GM21737 (cell line): ENCODE measurements at regions not wholly inside any gene's neighbourhood (a gene's known extent, or its start where the extent isn't known, plus 50 kb on each side); places are given as distances from the start of the nearest gene placed in this dataset.

Experiments
- ATAC-seq: cut with Tn5 transposase; IDR thresholded peaks from one replicate; pipeline ENCODE4 v1.9.1; 2021; ENCODE audit warnings: mild to moderate bottlenecking, moderate library complexity; ENCODE audit not compliant: unreplicated experiment

DNA sequence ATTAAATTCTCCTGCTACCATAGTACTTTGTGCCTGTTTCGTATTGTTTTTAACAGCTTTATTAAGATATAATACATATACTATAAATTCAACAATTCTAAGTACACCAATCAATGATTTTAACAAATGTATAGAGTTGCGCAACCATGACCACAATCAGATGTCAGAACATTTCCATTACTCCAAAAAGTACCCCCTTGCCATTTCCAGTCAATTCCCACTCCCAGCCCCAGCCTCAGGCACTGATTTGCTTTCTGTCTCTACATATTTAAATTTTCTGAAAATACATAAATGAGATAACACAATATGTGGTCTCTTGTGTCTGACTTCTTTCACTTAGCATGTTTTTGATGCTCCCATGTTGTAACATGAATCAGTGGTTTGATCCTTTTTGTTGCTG lies 193.9 kb downstream of the FIGN start:
- ATAC-seq, result no peak

DNA sequence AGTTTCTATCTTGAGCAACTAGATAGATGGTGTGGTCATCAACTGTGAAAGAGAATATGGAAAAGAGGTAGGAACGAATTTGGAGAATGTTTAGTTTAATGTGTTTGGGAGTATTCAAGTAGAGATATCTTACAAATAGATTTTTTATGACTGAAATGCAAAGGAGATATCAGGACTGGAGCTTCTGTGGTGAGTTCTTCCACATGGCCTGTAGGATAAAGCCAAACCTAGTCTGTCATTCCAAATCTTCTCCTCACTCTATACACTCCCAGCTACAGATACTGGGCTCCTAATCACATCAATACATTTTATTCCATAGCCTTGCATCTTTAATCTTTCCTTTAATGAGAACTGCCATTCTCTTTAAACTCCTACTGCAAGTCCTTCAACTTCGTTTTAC lies 194.3 kb downstream of the FIGN start:
- ATAC-seq, result no peak

DNA sequence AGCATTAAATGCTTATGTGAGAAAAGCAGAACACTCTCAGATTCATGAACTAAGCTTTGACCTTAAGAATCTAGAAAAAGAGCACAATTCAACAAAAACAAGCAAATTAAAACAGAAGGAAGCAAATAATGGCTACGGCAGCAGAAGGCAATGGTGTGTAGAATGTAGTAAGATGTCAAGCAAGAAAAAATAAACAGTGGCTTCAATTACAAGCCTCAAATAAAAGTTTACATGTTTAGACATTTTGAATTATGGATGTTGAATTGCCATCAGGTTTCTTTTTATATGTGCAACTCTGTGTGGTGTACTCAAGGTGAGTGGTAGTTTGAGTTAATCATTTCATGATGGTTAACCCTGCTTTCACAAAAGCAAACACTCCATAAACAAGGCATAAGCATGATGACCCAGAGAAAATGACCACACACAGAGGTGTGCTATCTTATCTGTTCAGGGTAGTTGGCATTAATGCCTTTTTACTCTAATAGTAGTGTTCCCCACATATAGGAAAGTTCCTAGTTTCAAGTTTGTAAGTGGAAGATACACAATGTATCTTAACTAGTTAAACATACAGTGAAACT lies 207.1 kb downstream of the FIGN start:
- no peak for ATAC-seq

DNA sequence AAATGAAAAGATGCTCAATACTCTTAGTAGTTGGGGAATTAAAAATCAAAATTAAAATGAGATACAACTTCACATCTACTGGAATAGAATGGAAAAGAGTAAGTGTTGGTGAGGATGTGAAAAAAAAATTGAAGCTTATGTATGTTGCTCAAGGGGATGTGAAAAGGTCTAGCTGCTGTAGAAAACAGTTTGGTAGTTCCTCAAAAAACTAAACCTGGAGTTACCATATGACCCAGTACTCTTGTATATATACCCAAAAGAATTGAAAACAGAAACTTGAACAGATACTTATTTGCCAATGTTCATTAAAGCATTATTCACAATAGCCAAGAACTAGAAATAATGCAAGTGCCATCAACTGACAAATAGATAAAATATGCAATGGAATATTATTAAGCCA lies 208.4 kb downstream of the FIGN start:
- ATAC-seq, result no peak

DNA sequence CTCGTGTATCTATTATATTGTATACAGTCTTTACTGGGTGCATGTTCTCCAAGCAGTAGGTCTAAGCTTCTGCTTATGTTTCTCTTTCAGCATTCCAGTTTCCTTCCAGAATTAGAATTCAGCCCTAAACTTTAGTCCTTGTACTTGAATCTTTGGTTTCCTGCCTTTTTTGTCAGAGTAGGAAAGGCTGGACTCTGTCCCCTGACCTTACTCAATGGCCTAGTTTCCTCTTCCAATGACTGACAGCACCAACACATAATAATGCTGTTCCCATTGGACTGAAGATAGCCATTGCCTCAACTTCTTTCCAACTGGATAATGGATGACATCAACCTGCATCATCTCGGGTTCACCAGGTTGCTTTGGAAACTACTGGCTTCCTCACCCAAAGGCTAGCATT lies 217.0 kb downstream of the FIGN start:
- ATAC-seq, result no peak

DNA sequence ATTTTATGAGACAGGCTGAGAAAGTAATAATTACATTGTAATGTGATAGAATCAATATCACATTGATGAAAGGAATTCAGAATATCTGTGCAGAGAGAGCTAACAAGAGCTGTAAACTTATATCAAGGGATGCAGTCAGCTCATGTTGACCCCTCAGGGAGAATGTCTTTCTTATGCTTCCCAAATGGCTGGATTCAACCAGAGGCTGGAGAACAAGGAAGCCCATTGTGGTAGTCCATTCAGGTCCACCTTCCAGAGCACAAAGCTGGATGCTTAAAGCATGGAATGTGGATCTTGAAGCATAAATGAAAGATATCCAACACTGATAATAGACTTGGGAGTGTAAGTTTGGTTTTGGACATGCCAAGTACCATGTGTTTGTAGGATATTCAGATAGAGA lies 220.0 kb downstream of the FIGN start:
- ATAC-seq, result no peak

DNA sequence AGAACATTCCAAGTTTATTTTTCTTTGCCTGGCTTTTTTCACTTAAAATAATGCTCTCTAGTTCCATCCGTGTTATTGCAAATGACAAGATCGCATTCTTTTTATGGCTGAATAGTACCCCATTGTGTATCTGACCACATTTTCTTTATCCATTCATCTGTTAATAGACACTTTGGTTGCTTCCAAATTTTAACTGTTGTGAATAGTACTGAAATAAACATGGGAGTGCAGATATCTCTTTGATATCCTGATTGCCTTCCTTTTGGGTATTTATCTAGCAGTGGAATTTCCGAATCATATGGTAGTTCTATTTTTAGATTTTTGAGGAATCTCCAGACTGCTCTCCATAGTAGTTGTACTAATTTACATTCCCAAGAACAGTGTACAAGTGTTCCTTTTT lies 230.5 kb downstream of the FIGN start:
- ATAC-seq, result no peak

DNA sequence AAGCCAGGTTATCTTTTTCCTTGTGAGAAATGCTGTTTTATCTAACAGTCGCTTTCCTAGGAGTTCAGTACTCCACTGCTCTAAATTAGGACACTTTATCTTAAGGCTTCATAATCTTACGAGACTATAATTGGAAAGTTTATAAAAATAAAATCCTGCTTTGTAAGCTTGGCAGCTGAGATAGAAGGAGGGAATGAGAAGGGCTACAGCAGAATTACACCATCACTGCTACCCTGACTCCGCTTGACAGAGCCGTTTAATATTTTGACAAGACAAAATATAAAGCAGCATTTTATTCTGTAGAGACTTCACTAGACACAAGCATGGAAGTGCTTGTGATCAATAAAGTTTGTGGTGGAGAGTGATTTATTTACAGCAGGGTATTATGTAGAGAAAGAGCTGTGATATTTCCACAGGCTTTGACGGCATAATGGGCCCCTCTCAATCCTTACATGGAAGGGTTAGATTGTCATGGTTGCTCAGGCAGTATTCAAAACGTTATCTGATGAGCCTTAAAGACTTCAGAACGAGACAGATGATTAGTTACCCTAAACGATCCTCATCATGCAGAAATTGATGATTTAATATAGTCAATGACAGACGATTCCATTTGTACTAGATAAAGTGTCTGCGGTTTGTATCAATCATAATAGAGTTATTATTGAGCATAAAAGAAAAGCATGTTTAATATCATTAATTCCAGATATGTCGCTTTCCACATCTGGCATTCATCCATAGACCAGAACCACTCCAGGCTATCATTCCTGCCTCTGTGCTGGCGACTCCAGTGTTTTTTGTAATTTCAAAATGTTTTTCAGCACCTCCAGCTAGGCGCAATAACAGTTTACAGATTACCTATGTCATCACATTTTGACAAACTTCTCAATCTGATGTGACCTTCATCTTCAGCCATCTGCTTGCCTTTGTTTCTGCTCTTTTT lies 242.2 kb downstream of the FIGN start:
- ATAC-seq, result no peak

DNA sequence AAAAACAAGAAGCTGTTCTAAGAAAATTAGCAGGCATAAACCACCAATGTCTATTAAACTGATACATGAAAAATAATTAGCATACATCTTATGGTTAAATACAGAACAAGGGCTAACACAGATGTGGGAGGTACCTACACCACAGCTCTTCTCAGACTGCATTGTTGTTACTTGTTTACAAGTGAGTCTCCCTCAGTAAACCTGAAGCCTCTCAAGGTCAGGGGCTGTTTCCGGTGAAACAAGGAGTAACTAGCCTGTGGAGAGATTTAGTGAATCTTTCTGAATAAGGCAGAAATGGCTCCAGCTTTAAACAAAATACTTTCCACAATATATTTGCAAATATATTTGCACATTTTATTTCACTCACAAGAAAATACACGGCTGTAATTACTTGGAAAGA lies 244.0 kb downstream of the FIGN start:
- no peak for ATAC-seq

DNA sequence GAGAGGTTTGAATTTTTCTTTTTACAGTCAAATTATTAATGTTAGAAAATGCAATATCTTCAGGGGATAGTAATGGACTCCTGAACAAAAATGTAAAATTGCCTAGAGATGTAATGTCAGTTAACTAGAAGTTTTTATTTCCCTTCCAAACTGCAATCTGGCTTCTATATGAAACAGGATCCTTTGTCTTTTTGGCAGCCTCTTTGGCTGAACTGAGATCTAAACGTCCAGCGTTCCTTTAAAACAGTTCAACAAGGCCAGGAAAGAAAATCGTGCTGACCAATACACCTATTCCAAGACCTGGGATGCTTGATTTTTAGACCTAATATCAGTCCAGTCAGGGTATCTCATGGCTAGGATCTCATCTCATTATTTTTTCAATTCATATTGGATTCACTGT lies 245.5 kb downstream of the FIGN start:
- no peak for ATAC-seq

DNA sequence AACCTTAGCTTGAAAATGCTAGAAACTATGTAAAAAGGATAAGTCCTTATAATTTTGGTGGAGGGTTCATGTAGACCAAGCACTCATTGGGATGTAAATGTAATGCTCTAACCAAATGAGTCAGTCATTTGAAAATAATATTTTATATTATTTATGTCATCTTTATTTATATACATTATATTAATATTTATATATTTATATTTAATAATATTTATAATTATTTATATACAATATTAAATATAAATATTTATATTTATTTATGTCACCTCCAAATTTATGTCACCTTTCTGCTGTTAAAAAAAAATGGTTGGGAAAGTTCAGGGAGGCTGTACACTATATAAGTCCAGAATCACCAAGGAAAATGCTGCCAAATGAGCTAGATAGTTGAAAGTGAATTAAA lies 254.3 kb downstream of the FIGN start:
- no peak for ATAC-seq

DNA sequence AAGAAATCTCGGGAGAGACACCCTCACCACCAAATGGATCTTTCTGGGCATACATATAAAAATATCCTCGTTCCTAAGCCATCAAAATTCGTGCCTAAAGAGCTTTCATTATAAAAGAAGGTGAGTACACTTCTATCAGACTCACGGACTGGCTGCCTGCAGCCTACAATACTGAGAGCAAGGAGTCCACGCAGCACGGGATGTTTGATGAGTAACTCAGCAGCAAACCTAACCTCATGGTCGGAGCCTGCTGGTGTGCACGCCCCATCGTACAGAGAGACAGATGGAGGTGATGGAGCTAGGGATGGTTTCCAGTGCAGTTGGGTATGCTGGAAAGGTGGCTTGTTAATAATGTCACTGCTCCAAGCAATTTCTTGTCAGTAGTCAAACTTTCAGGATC lies 256.2 kb downstream of the FIGN start:
- no peak for ATAC-seq

DNA sequence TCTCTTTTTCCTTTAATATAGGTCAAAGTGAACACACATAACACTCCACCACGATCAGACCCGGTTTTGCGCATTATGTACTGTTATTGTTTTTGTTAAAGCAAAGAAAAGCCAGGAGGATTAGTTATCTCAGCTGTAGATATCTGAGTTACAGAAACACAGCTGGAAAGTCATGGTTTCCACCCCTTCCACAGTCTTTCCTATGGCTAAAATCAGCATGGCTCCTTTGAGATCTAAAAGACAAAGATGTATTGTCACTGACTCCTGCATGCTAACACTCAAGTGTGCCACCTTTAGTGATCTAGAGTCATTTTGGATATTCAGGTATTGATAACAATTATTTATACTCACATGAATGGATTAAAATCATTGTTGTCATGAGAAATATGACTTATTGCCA lies 260.0 kb downstream of the FIGN start:
- no peak for ATAC-seq

DNA sequence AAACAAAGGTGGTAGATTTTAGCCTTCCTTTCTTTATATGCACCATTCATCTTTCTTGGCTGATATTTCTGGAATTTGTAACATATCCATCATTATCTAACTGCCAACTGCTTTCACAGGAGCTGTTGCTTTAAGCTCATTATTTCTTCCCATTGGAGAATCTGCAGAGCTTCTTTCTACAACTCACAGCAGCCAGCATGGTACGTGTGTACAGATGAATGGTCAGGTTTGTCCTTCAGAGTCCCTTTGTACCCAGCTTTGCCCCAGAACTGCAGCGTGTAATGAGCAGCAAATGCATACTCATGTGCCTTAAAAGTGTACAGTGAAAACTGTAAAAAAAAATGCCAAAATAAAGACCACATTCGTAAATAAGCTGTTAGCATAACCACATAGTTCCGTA lies 260.9 kb downstream of the FIGN start:
- no peak for ATAC-seq

DNA sequence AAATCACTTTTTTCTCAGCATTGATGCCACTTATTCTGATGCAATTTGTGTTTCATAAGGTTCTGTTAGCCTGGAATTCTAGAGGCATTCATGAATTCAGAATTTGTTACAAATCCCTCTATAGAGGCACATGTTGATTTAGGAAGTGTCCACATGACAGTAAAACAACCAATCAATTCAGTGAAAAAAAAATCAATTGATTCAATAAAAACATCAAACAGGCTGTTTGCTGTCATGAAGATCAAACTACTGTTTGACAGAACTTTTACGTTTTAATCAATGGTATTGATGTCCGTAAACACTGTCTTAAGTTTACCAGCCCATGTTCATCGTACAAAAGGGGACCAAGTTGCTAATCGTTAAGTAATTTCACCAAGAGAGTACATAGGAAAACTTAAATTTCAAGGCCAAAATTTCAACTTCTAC lies 261.5 kb downstream of the FIGN start:
- ATAC-seq, result no peak

DNA sequence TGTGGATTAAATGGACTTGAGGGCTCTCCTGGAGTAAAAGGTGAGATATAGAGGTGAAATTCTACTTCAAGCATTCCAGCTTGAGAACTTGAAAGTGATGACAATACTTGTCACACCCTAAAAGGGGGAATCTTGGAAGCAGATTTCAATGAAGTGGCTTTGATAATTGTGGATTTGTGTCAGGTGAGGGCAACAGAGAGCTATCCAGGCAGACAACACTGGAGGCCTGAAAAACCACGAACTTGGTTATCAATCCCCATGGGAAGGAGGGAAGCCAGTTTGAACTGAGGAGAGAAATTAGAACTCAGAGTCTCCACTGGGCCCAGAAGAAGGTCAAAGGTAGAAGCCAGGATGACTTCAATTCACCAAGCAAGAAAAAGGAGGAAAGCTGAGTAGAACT lies 263.9 kb downstream of the FIGN start:
- ATAC-seq, result no peak

DNA sequence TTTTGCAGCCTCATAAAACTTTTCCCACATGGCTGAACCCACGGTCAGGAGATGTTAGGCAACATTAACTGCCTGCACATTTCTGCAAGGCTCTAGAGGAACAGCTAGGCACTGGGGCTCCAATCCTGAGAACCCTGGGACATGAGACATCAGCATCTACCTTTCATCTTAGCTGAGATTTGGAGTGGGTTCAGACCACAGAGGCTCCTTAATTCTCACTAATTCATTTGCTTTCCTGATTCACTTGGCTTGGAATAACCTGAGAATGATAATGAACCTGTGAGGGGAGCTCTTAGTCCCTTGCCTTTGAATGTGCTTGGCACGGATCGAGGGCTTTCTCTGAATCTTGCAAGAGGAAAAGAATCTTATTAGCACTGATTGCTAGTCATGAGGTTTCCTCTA lies 266.2 kb downstream of the FIGN start:
- no peak for ATAC-seq

DNA sequence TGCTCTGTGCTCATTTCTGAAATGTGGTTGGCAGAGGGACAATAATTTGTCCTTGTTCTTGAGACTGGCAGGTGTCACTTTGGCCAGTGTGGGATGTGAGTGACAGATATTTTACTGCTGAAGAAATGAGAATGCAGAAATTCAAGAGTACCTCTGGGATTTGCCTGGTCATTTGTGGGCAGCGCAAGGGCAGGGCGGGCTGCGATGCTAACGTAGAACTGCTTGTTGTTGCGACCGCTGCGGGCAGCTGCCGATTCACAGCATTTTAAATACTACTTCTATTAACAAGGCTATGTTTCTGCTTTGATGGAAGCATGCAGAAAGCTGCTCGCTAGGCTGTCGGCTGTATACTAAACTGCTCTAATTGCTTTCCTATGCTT lies 268.6 kb downstream of the FIGN start:
- ATAC-seq, result no peak

DNA sequence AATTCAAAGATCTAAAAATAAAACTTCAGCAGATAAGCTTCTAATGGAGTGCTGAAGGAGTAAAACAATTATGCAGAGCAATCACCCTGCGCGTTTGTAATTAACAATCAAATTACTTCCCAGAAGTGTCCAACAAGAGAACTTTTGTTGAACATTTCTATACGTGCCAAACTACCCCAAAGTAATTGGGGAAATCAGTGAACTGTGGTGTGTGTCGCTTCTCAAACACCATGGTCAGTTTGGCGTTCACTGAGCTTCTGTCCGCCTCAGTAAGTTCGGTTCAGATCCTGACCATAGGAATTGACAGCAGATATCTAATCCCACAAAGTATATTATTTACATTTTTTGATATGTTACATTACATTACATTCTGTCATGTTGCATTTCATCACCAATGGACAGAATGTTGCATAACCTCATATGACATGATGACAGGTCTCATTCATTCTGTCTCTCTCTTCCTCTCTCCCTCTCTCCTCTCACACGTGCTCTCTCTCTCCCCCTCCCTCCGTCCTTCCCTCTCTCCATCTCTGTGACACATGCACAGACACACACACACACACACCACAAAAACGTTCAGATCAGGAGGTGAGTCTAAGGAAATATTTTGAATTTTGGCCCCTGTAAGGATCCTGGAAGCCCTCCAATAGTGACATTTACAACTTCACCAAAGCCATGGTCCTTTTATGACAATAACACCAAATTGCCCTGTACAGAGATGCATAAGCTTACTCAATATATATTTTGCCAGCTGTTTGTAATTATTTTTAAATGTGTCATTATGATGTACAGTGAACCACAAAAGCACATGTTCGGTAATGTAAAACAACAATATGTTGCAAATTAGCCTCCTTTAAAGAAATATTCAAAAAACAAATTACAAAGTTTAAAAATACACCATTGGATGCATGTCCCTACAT lies 269.2 kb downstream of the FIGN start:
- ATAC-seq, result no peak

DNA sequence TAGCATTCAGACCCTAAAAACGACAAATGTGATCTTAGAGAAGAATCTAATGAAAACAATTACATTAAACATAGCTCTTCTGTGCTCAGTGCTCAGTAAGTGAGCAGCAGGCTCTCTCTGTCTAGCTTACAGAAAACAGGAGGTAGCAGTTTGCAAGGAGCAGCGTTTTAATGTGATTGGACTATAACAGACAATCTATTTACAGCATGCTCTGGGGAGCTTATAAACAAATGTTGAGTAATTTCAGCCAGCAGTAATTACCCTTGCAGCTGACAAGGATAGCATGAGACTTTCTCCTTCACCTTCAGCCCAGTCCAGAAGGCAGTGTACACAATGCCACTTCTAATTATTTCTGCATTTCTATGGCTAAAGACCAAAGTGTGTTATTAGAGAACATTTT lies 270.4 kb downstream of the FIGN start:
- ATAC-seq, result no peak

DNA sequence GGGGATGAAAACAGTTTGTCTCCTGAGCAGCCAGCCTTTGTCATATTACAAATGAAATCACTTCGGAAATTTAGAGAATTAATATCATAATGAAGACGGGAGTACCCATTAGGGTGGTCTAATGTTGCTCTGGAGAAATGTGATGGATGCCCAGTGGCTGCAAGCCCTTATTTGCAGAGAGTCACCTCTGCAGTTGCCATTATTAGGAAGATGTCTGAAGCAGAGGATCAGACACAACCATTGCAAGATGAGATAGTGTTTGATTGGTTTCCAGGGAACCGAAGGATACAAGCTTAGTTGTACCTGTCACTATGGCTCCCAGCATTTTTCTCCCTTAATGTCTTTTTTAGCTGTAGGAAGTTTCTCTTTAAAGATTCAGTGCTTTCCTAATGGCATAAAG lies 272.4 kb downstream of the FIGN start:
- ATAC-seq, result no peak

DNA sequence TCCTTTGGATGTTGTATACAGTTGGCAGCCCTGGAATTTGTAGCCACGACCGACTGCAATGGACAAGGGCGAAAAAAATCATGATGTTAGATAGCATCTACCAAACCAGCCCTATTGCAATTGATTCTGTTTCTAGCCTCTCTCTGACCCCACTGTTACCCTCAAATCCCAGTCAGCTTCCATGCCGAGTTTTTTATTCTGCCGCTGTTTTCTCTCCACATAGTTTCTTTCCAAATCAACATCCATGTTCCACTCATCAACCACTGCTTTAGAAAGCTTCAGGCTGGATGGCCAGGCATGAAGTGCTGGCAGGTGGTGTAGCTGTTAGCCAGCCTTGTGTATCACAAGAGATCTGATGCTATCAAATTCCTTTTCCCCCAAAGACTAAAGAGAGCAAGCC lies 272.8 kb downstream of the FIGN start:
- no peak for ATAC-seq
